NT2/D1 (cell line): ENCODE measurements at regions not wholly inside any gene's neighbourhood (a gene's known extent, or its start where the extent isn't known, plus 50 kb on each side); places are given as distances from the start of the nearest gene placed in this dataset.

Experiments
- DNase-seq: peaks from one replicate; pipeline ENCODE4 v3.0.0-alpha.2; 2011; ENCODE audit warnings: low read depth, low spot score
- H3K27me3 ChIP-seq: 2 replicates; pipeline ENCODE4 v1.6.0; 2011; ENCODE audit warnings: mild to moderate bottlenecking; ENCODE audit not compliant: insufficient read length, insufficient read depth
- H3K36me3 ChIP-seq: 2 replicates; pipeline ENCODE4 v1.6.1; 2011; ENCODE audit warnings: mild to moderate bottlenecking, low read length, mixed read lengths; ENCODE audit not compliant: insufficient read depth, insufficient read length
- H3K4me1 ChIP-seq: 2 replicates; pipeline ENCODE4 v1.5.1; 2011; ENCODE audit not compliant: insufficient read depth, insufficient read length
- H3K4me3 ChIP-seq: 2 replicates; pipeline ENCODE4 v1.5.1; 2011; ENCODE audit warnings: low read depth; ENCODE audit not compliant: insufficient read length
- H3K9ac ChIP-seq: 2 replicates; pipeline ENCODE4 v1.6.0; 2011; ENCODE audit warnings: low read depth; ENCODE audit not compliant: insufficient read length
- H3K9me3 ChIP-seq: 2 replicates; pipeline ENCODE4 v1.5.1; 2011; ENCODE audit warnings: mild to moderate bottlenecking, low read length; ENCODE audit not compliant: insufficient read depth
- SUZ12 ChIP-seq: IDR thresholded peaks from 2 replicates; pipeline ENCODE4 v1.6.1; 2011; ENCODE audit not compliant: insufficient read length, insufficient read depth; ENCODE audit errors: extremely low read depth
- YY1 ChIP-seq: IDR thresholded peaks from 2 replicates; pipeline ENCODE4 v1.6.1; 2011; ENCODE audit not compliant: insufficient read length, insufficient read depth
- ZNF274 ChIP-seq: IDR thresholded peaks from 2 replicates; pipeline ENCODE4 v1.6.1; 2011; ENCODE audit warnings: mild to moderate bottlenecking, low read depth, low read length

- TF ChIP-seq SUZ12 = no peak
- TF ChIP-seq ZNF274 = no peak
- TF ChIP-seq YY1 = no peak
- H3K9me3 ChIP-seq = no peaks in the 10 kb centered on the region
- H3K36me3 ChIP-seq = no peaks in the 10 kb centered on the region
- H3K4me3 ChIP-seq = no peak overlapping the region
- no peaks in the 10 kb centered on the region for H3K27me3 ChIP-seq
- no peak overlapping the region for H3K9ac ChIP-seq
- no peaks in the 10 kb centered on the region for H3K4me1 ChIP-seq
- DNase-seq = no peak
Measured at GRCh38 chr4:155094201-155094820, 114.1 kb upstream of the NPY2R start.

- TF ChIP-seq YY1 (no peak), SUZ12 (no peak), ZNF274 (no peak)
- Histone ChIP-seq H3K9ac (no peak overlapping the region), H3K36me3 (no peaks in the 10 kb centered on the region), H3K9me3 (no peaks in the 10 kb centered on the region), H3K4me1 (no peaks in the 10 kb centered on the region), H3K4me3 (no peak overlapping the region), H3K27me3 (no peaks in the 10 kb centered on the region)
- DNase-seq = no peak
Measured at GRCh38 chr4:155099231-155099630, 109.2 kb upstream of the NPY2R start.

- no peak for DNase-seq
- no peaks in the 10 kb centered on the region for H3K27me3 ChIP-seq
- no peaks in the 10 kb centered on the region for H3K4me1 ChIP-seq
- H3K4me3 ChIP-seq = no peak overlapping the region
- H3K9ac ChIP-seq = no peak overlapping the region
- TF ChIP-seq ZNF274 (no peak), YY1 (no peak), SUZ12 (no peak)
- no peaks in the 10 kb centered on the region for H3K9me3 ChIP-seq
- H3K36me3 ChIP-seq = no peaks in the 10 kb centered on the region
Measured at GRCh38 chr4:155106629-155107028, 101.8 kb upstream of the NPY2R start.

DNA sequence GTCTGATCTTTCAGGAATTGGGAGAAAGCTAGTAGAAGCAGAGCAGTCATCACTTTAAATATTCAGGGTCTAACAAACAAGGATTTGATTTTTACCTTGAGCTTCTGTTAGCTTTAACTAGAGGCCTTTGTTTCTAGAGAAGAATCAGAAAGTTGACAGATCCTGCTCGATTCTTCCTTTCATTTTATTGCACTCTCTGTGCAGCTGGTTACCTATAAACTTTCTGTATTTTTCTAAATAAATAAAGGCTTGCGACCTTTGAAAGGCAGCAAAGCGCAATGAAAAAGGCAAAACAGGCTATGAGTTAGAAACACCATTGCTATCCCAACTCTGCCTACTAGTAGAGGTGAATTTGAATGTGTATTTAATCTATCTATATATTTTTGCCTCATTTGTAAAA, 101.4 kb upstream of the NPY2R start:
- no peaks in the 10 kb centered on the region for H3K27me3 ChIP-seq
- TF ChIP-seq ZNF274 = no peak
- no peak for TF ChIP-seq YY1
- no peak for TF ChIP-seq SUZ12
- no peak overlapping the region for H3K4me3 ChIP-seq
- no peaks in the 10 kb centered on the region for H3K9me3 ChIP-seq
- no peak for DNase-seq
- no peak overlapping the region for H3K9ac ChIP-seq
- H3K4me1 ChIP-seq = no peaks in the 10 kb centered on the region
- no peaks in the 10 kb centered on the region for H3K36me3 ChIP-seq

DNA sequence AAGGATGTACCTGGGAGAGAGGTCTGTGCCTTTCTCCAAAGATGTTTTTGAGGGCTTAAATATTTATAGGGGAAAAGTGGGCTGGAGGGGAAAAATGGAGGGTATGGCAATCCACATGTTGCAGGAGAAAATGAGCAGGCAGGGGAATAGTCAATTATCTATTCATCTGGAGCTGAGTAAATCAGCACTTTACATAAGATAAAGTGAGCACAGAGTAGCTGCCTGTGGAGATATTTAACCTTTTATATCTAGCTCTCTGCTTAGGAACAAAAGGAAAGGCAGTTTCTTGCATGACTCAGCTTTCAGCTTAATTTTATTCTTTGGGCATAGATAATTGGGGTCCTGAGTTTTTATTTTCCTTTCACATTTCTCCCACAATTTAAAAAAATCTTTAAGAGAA, 93.6 kb upstream of the NPY2R start:
- H3K9me3 ChIP-seq = peaks cover 15% of the 10 kb centered on the region

DNA sequence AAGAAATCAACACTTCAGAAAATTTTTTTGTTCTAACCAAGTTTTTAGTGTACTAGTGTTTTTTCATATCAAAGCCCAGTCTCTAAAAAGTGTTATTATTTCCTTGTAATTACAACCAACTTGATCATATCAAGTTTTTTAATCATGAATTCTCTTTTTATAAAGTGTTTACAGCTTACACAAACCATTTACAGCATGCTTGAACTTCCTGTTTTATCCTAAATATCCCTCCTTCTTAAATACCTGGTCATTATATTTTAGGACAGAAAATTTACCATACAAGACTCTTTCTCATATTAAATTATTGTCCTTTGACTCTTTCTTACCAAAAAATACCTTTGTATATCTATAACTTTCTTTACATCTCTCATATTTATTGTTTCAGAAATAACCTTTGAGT, 89.4 kb upstream of the NPY2R start:
- no peak overlapping the region for H3K4me3 ChIP-seq
- H3K27me3 ChIP-seq = no peaks in the 10 kb centered on the region
- TF ChIP-seq SUZ12 (no peak), ZNF274 (no peak), YY1 (no peak)
- no peak for DNase-seq
- peaks cover 15% of the 10 kb centered on the region for H3K9me3 ChIP-seq
- H3K36me3 ChIP-seq = no peaks in the 10 kb centered on the region
- H3K9ac ChIP-seq = no peak overlapping the region
- no peaks in the 10 kb centered on the region for H3K4me1 ChIP-seq

More for the DNA sequence above, 93.6 kb upstream of the NPY2R start:
- TF ChIP-seq SUZ12 (no peak), YY1 (no peak), ZNF274 (no peak)
- H3K4me1 ChIP-seq = no peaks in the 10 kb centered on the region
- H3K9ac ChIP-seq = no peak overlapping the region
- no peaks in the 10 kb centered on the region for H3K36me3 ChIP-seq
- H3K27me3 ChIP-seq = no peaks in the 10 kb centered on the region
- DNase-seq = no peak
- no peak overlapping the region for H3K4me3 ChIP-seq

DNA sequence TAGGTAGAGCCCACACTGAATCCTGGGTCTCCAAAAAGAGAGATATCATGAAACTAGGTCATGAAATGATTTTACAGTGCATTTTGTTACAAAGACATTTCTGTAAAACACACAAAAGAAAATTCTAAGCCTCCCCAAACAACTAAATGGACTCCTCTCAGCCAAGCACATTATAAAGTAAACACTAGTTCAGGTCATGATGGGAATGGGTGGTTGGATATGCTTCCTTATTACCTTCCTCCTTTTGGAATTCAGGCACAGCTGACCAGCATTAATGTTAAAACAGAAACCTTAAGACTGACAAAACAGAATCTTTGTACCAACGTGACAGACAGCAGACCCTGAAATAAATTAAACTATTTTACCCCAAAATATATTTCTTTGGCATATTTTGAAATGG, 87.9 kb upstream of the NPY2R start:
- no peak for TF ChIP-seq SUZ12
- H3K36me3 ChIP-seq = no peaks in the 10 kb centered on the region
- no peak overlapping the region for H3K4me3 ChIP-seq
- H3K4me1 ChIP-seq = no peaks in the 10 kb centered on the region
- peaks cover 15% of the 10 kb centered on the region for H3K9me3 ChIP-seq
- H3K27me3 ChIP-seq = no peaks in the 10 kb centered on the region
- no peak for DNase-seq
- no peak overlapping the region for H3K9ac ChIP-seq
